ENCODE measurements at regions not wholly inside any gene's neighbourhood (a gene's known extent, or its start where the extent isn't known, plus 50 kb on each side); places are given as distances from the start of the nearest gene placed in this dataset.
"Not testable (repeated sequence)": the region's sequence is repeated elsewhere in the genome, so short reads cannot be mapped to it uniquely, and the experiment has no call there.

- no peak for DNase-seq (ENCODE audit: low spot score)
Measured at GRCh38 chr6:105537981-105538578, 135.2 kb upstream of the PREP start.

- no peak for DNase-seq (ENCODE audit: low spot score)
Measured at GRCh38 chr6:105536961-105537360, 134.1 kb upstream of the PREP start.

- DNase-seq (ENCODE audit: low spot score) = no peak
Measured at GRCh38 chr6:105533301-105533700, 130.4 kb upstream of the PREP start.

GRCh38 chr6:105526225-105526872, 123.5 kb upstream of the PREP start:
- no peak for DNase-seq (ENCODE audit: low spot score)

- DNase-seq (ENCODE audit: low spot score) = no peak
Measured at GRCh38 chr6:105522626-105523322, 119.9 kb upstream of the PREP start.

GRCh38 chr6:105519954-105520353, 117.1 kb upstream of the PREP start:
- no peak for DNase-seq (ENCODE audit: low spot score)

- DNase-seq (ENCODE audit: low spot score) = not testable (repeated sequence)
Measured at GRCh38 chr6:105518993-105519392, 116.1 kb upstream of the PREP start.

GRCh38 chr6:105515054-105515453, 112.2 kb upstream of the PREP start:
- no peak for DNase-seq (ENCODE audit: low spot score)

- DNase-seq (ENCODE audit: low spot score) = no peak
Measured at GRCh38 chr6:105514306-105514705, 111.4 kb upstream of the PREP start.

- DNase-seq (ENCODE audit: low spot score) = no peak
Measured at GRCh38 chr6:105511639-105512038, 108.8 kb upstream of the PREP start.

- DNase-seq (ENCODE audit: low spot score) = no peak
Measured at GRCh38 chr6:105510746-105511145, 107.9 kb upstream of the PREP start.

GRCh38 chr6:105509506-105510331, 106.8 kb upstream of the PREP start:
- no peak for DNase-seq (ENCODE audit: low spot score)

GRCh38 chr6:105507811-105508210, 104.9 kb upstream of the PREP start:
- DNase-seq (ENCODE audit: low spot score) = no peak

GRCh38 chr6:105504706-105505105, 101.8 kb upstream of the PREP start:
- DNase-seq (ENCODE audit: low spot score) = no peak

GRCh38 chr6:105503641-105504040, 100.8 kb upstream of the PREP start:
- no peak for DNase-seq (ENCODE audit: low spot score)

- DNase-seq (ENCODE audit: low spot score) = no peak
Measured at GRCh38 chr6:105501826-105502344, 99.0 kb upstream of the PREP start.

GRCh38 chr6:105501246-105501645, 98.4 kb upstream of the PREP start:
- no peak for DNase-seq (ENCODE audit: low spot score)

- no peak for DNase-seq (ENCODE audit: low spot score)
Measured at GRCh38 chr6:105500693-105501092, 97.8 kb upstream of the PREP start.

GRCh38 chr6:105499931-105500330, 97.0 kb upstream of the PREP start:
- DNase-seq (ENCODE audit: low spot score) = no peak

GRCh38 chr6:105499136-105499870, 96.4 kb upstream of the PREP start:
- DNase-seq (ENCODE audit: low spot score) = no peak

GRCh38 chr6:105497549-105497948, 94.7 kb upstream of the PREP start:
- no peak for DNase-seq (ENCODE audit: low spot score)
